ENCODE measurements at regions not wholly inside any gene's neighbourhood (a gene's known extent, or its start where the extent isn't known, plus 50 kb on each side); places are given as distances from the start of the nearest gene placed in this dataset.

- no peak overlapping the region for H3K4me3 ChIP-seq (ENCODE audit: low read depth, low read length)
- TF ChIP-seq CTCF (IDR thresholded peaks at IDR 0.05; ENCODE audit: low read depth, low read length) = no peak
Observed at GRCh38 chr12:28023156-28023887, 50.8 kb upstream of the PTHLH start.

DNA sequence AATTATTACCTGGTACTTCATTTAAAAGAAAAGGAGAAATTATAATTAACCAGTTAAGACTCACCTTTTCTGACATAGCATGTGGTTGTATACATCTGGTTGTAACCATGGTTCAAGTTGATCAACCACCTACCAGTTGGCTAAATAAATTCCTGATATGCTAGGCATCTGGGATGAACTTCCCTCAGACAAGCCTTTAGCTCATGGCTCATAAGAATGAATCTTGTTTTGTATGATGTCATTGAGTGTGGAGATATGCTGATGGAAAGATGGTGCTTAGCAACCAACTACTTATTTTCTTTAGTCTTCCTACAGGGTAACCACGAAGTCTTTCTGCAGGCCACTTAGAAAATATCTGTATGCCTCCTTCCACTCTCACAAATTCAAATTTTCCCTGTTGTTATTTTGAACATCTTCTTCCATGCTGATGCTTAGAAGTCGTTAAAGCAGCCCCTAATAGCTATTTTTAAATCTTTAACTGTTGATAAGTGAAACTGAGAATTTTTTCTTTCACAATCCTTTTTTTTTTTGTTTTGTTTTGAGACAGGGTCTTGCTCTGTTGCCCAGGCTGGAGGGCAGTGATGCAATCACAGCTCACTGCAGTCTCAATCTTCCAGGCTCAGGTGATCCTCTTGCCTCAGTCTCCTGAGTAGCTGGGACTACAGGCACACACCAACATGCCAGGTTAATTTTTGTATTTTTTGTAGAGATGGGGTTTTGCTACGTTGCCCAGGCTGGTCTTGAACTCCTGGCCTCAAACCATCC is 51.9 kb upstream of the PTHLH start:
- no peak for TF ChIP-seq CTCF (IDR thresholded peaks at IDR 0.05; ENCODE audit: low read depth, low read length)
- H3K4me3 ChIP-seq (ENCODE audit: low read depth, low read length) = no peak overlapping the region

- H3K4me3 ChIP-seq (ENCODE audit: low read depth, low read length) = no peak overlapping the region
- no peak for TF ChIP-seq CTCF (IDR thresholded peaks at IDR 0.05; ENCODE audit: low read depth, low read length)
Observed at GRCh38 chr12:28025821-28026505, 53.4 kb upstream of the PTHLH start.

- no peak overlapping the region for H3K4me3 ChIP-seq (ENCODE audit: low read depth, low read length)
- TF ChIP-seq CTCF (IDR thresholded peaks at IDR 0.05; ENCODE audit: low read depth, low read length) = no peak
Observed at GRCh38 chr12:28026701-28027100, 54.2 kb upstream of the PTHLH start.

DNA sequence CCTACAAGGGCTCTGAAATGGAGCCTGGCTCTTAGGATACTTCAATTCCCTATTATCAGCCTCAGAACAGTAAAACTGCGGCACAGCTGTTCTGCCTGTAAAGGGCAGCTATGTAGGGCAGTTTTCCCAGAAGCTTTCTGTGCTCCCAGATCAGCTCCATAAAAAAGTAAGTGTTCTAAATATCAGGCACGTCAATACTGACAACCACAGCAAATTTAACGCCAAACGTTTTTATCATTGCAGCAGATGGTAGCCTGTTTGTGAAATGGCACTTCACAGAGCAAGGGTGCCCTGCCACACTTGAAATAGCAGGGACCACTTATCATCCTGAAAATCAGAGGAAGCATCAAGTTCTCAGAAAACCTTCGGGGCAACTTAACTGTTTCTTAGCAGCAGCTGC is 54.8 kb upstream of the PTHLH start:
- no peak overlapping the region for H3K4me3 ChIP-seq (ENCODE audit: low read depth, low read length)
- TF ChIP-seq CTCF (IDR thresholded peaks at IDR 0.05; ENCODE audit: low read depth, low read length) = no peak

DNA sequence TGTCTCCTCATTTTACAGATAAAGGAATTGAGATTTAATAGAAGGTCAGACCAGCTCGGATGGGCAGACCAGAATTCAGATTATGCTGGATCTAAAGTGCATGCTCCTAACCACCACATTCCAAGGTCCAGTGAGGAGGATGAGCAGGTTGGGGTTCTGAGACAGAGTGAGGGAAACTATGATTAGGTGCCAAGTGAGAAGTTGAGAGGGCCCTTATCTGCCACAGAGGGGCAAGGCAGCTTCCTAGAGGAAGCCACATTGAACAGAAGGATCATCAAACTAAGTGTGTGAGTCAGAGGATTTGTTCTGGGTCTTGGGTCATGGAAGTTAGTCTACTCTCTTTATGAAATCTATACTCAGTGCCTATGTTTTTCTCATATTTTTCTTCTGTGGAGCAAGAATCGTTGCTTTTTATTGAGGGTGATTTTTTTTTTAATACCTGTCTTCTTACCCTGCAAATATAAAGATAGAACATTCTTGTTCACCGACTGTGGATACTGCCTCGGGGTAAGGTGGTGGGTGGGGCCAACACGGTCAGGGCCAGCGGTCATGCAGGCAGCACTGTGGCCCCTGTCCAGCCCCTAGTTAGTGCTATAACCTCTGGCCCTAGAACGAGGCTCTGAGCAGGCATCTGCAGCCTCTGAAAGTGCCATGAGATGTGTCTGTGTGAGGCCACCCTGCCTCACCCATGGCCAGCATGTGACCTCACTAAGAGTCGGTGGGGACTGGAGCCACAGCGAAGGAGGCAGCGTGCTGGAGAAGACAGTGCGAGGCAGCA is 55.6 kb upstream of the PTHLH start:
- H3K4me3 ChIP-seq (ENCODE audit: low read depth, low read length) = no peak overlapping the region
- TF ChIP-seq CTCF (IDR thresholded peaks at IDR 0.05; ENCODE audit: low read depth, low read length) = no peak

Data from WI38 (cell line).